H1 (cell line): ENCODE measurements at regions not wholly inside any gene's neighbourhood (a gene's known extent, or its start where the extent isn't known, plus 50 kb on each side); places are given as distances from the start of the nearest gene placed in this dataset.

ENCODE experiments used
- SIX5 ChIP-seq: IDR thresholded peaks from 2 replicates; pipeline ENCODE4 v1.6.1; 2011; ENCODE audit warnings: mild to moderate bottlenecking, low read depth, low read length

- TF ChIP-seq SIX5 = no peak
Measured at GRCh38 chr20:24297993-24298392, 171.4 kb upstream of the SYNDIG1 start (continued).
